HFF-Myc (cell line): ENCODE measurements at regions not wholly inside any gene's neighbourhood (a gene's known extent, or its start where the extent isn't known, plus 50 kb on each side); places are given as distances from the start of the nearest gene placed in this dataset.

Experiments used
- DNase-seq: peaks from one replicate; pipeline ENCODE4 v3.0.0-alpha.2; 2011; ENCODE audit warnings: low read depth; ENCODE audit errors: extremely low read depth
- H3K4me3 ChIP-seq: replicated peaks from 2 replicates; pipeline ENCODE4 v1.5.1; 2011; ENCODE audit warnings: low read depth, mild to moderate bottlenecking, control low read depth, low read length
- TF ChIP-seq, protein P1 (sequence below): IDR thresholded peaks from 2 replicates; pipeline ENCODE4 v1.5.1; 2012; ENCODE audit warnings: mild to moderate bottlenecking, low read depth, low read length, control low read depth; ENCODE audit errors: missing control alignments

DNA sequence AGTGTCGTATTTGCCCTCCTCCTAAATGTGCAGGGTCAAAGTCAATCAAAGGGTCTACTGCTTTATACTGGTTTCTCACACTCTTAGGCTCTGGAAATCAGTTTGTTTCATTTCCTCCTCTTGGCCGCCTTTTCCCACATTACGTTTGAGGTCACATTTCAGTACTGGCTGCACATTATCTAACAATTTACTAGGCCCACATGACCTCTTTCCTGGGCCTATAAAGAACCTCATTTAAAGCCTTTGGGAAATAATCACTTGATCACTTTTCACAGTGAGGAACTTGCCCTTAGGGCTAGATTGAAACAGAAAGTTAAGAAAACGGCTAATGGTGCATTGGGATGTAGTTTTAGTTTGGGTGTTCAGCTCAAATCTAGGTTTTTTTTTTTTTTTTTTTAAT lies 497.5 kb downstream of the RERGL start:
- H3K4me3 ChIP-seq: no peak overlapping the region
- TF ChIP-seq, protein P1, sequence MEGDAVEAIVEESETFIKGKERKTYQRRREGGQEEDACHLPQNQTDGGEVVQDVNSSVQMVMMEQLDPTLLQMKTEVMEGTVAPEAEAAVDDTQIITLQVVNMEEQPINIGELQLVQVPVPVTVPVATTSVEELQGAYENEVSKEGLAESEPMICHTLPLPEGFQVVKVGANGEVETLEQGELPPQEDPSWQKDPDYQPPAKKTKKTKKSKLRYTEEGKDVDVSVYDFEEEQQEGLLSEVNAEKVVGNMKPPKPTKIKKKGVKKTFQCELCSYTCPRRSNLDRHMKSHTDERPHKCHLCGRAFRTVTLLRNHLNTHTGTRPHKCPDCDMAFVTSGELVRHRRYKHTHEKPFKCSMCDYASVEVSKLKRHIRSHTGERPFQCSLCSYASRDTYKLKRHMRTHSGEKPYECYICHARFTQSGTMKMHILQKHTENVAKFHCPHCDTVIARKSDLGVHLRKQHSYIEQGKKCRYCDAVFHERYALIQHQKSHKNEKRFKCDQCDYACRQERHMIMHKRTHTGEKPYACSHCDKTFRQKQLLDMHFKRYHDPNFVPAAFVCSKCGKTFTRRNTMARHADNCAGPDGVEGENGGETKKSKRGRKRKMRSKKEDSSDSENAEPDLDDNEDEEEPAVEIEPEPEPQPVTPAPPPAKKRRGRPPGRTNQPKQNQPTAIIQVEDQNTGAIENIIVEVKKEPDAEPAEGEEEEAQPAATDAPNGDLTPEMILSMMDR: no peak
- DNase-seq: no peak

DNA sequence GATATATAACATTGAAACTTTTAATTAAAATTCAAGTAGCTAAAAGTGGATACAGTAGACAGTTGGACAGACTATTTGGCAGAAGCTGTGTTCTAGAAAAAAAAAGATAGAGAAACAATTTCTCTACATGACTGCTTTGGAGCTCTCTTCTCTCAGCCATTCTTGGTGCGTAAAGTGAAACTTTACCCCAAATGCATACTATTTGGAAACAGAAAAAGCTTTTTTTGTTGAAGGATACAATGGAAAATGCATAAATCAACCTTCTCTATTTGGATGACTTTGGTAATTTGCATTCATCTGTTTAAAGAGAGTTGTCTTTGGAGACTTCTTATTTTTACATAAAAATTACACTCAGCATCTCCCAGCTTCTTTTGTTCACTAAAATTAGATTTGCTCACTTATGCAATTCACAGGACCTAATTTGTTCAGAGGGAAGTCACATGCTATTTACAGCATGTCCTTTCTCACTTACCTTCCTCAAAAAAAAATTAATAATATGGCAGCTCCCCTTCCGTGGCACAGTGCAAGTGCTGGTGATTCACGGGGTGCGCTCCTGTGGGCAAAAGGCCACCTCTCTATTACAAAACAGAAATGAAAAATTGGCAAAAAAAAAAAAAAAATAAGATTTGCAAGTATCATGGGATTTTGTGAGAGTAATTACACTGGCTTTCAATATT lies 498.9 kb downstream of the RERGL start:
- TF ChIP-seq, protein P1: no peak
- no peak for DNase-seq

GRCh38 chr12:17588968-17589367 lies 501.0 kb downstream of the RERGL start:
- TF ChIP-seq, protein P1: no peak
- no peak for DNase-seq
- H3K4me3 ChIP-seq: no peak overlapping the region

More for the DNA sequence above, 498.9 kb downstream of the RERGL start:
- H3K4me3 ChIP-seq: no peak overlapping the region

DNA sequence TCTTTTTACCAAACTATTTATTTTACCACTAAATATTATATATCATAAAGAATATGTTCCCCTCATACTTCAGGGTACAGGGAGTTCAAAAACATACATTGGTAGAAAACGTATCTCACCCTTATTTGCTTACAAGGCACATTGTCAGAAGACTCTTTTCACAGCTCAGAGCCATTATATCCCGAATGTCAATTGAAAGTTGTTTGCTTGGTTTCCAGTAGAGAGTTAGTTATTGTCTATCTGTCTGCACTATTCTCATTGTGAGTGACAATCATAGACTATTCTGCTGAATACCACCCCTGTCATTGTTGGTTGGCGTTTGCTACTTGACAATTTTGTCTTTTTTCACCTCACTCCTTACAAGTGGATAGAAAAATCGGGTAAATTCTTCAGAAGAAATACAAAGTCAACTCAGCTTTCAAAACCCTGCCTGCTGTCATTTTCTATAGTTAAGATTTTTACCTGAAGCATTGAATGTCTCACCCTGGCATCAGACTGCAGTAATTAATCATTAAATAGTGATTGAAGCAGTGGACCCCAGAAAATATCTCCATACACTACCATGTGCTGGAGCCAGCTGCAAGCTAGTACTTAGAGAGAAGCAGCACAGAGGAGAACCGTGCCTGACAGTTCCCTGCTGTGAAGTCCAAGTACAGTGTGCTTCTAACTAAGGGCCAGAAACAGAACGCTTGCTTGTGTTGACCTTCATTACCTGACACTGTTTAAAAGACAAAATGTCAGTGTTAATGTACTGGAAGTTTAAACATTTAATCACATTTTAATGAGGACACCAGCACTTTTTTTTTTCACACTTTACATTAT lies 510.6 kb downstream of the RERGL start:
- DNase-seq: no peak
- TF ChIP-seq, protein P1: no peak

GRCh38 chr12:17577405-17577804 lies 512.6 kb downstream of the RERGL start:
- no peak overlapping the region for H3K4me3 ChIP-seq
- TF ChIP-seq, protein P1: no peak
- DNase-seq: no peak

More for the DNA sequence above, 510.6 kb downstream of the RERGL start:
- H3K4me3 ChIP-seq: no peak overlapping the region

- DNase-seq: no peak
- no peak overlapping the region for H3K4me3 ChIP-seq
- TF ChIP-seq, protein P1: no peak
These were observed 517.7 kb downstream of the RERGL start for GRCh38 chr12:17572250-17572649.
